ENCODE measurements at regions not wholly inside any gene's neighbourhood (a gene's known extent, or its start where the extent isn't known, plus 50 kb on each side); places are given as distances from the start of the nearest gene placed in this dataset.
A peak's percentile ranks its signal among the peaks of the same experiment; 100 is the strongest.

GRCh38 chr15:39510001-39510701 is 70.7 kb upstream of the THBS1 start:
- no peak for DNase-seq (ENCODE audit: low read depth in 2 of 2)
- no peak overlapping the region for H3K4me3 ChIP-seq (replicated peaks in 1 of 2; ENCODE audit: low read depth in 2 of 2, low read length in 2 of 2)
- TF ChIP-seq, protein P1, sequence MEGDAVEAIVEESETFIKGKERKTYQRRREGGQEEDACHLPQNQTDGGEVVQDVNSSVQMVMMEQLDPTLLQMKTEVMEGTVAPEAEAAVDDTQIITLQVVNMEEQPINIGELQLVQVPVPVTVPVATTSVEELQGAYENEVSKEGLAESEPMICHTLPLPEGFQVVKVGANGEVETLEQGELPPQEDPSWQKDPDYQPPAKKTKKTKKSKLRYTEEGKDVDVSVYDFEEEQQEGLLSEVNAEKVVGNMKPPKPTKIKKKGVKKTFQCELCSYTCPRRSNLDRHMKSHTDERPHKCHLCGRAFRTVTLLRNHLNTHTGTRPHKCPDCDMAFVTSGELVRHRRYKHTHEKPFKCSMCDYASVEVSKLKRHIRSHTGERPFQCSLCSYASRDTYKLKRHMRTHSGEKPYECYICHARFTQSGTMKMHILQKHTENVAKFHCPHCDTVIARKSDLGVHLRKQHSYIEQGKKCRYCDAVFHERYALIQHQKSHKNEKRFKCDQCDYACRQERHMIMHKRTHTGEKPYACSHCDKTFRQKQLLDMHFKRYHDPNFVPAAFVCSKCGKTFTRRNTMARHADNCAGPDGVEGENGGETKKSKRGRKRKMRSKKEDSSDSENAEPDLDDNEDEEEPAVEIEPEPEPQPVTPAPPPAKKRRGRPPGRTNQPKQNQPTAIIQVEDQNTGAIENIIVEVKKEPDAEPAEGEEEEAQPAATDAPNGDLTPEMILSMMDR (IDR thresholded peaks at IDR 0.05; ENCODE audit: low read depth, low read length) = no peak

GRCh38 chr15:39511000-39511915 is 69.6 kb upstream of the THBS1 start:
- TF ChIP-seq, protein P1 (IDR thresholded peaks at IDR 0.05; ENCODE audit: low read depth, low read length) = no peak
- peak; percentile 86 to 88 for DNase-seq (ENCODE audit: low read depth in 2 of 2)
- H3K4me3 ChIP-seq (replicated peaks in 1 of 2; ENCODE audit: low read depth in 2 of 2, low read length in 2 of 2) = no peak overlapping the region

GRCh38 chr15:39511916-39512260 is 69.0 kb upstream of the THBS1 start:
- H3K4me3 ChIP-seq (replicated peaks in 1 of 2; ENCODE audit: low read depth in 2 of 2, low read length in 2 of 2) = no peak overlapping the region
- peak; percentile 76 to 81 for DNase-seq (ENCODE audit: low read depth in 2 of 2)
- TF ChIP-seq, protein P1 (IDR thresholded peaks at IDR 0.05; ENCODE audit: low read depth, low read length) = no peak

- DNase-seq (ENCODE audit: low read depth in 2 of 2) = no peak
- H3K4me3 ChIP-seq (replicated peaks in 1 of 2; ENCODE audit: low read depth in 2 of 2, low read length in 2 of 2) = no peak overlapping the region
- TF ChIP-seq, protein P1 (IDR thresholded peaks at IDR 0.05; ENCODE audit: low read depth, low read length) = no peak
Measured at GRCh38 chr15:39512643-39513042, 68.2 kb upstream of the THBS1 start.

GRCh38 chr15:39513936-39514335 is 66.9 kb upstream of the THBS1 start:
- no peak overlapping the region for H3K4me3 ChIP-seq (replicated peaks in 1 of 2; ENCODE audit: low read depth in 2 of 2, low read length in 2 of 2)
- no peak for DNase-seq (ENCODE audit: low read depth in 2 of 2)
- TF ChIP-seq, protein P1 (IDR thresholded peaks at IDR 0.05; ENCODE audit: low read depth, low read length) = no peak

DNA sequence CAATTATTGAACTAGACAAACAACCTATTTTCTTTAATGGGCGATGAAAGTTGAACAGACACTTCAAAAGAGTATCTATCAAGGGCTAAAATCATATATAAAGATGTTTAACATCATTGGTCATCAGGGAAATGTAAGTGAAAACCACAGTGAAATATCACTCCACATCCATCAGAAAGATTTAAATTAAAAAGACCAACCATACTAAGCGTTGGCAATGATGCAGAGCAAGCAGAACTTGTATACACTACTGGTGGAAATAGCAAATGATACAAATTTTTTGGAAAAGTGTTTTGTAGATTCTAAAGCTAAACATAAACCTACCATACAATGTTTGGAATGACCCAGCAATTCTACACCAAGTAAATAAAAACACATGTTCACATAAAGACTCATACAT is 65.9 kb upstream of the THBS1 start:
- DNase-seq (ENCODE audit: low read depth in 2 of 2) = no peak
- no peak overlapping the region for H3K4me3 ChIP-seq (replicated peaks in 1 of 2; ENCODE audit: low read depth in 2 of 2, low read length in 2 of 2)
- TF ChIP-seq, protein P1 (IDR thresholded peaks at IDR 0.05; ENCODE audit: low read depth, low read length) = no peak

Measured in cardiac fibroblast (primary cell).